ENCODE measurements at regions not wholly inside any gene's neighbourhood (a gene's known extent, or its start where the extent isn't known, plus 50 kb on each side); places are given as distances from the start of the nearest gene placed in this dataset.

DNA sequence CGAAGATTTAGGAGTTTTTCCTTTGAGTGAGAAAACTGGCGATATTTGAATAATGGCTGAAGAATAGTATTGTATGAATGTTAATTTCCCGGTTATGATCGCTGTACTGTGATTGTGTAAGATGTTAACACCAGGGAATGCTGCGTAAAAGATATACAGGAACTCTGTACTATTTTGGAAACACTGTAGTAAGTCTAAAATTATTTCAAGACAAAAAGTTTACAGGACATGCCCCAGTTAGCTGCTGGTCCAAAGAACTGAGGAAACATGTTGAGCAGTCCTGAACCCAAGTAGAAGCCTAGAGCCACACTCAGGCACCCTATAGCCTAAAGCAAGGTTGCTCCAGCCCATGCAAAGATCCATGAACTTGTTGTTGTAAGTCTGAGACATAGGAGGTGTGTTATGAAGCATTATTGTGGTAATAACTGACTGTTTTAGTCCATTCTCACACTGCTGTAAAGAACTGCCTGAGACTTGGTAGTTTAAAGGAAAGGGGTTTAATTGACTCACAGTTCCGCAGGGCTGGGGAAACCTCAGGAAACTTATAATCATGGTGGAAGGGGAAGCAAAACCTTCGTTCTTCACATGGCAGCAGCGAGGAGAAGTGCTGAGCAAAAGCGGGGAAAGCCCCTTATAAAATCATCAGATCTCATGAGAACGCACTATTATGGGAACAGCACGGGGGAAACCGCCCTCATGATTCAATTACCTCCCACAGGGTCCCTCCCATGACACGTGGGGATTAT lies 99.8 kb upstream of the RESF1 start:
- ATAC-seq: peak in 1 of 8 donors; percentile 86
- H3K4me3 ChIP-seq: no peak overlapping the region
- peaks cover 0 to 3% (median 0%) of the 10 kb centered on the region in 11 donors for H3K9me3 ChIP-seq
- H3K36me3 ChIP-seq: no peaks in the 10 kb centered on the region
- H3K27me3 ChIP-seq: no peaks in the 10 kb centered on the region
- DNase-seq: no peak
- peaks cover 0 to 10% (median 0%) of the 10 kb centered on the region in 9 donors for H3K4me1 ChIP-seq
- intact Hi-C loops (cut with DNase I): no loop called here
- TF ChIP-seq, protein P1, sequence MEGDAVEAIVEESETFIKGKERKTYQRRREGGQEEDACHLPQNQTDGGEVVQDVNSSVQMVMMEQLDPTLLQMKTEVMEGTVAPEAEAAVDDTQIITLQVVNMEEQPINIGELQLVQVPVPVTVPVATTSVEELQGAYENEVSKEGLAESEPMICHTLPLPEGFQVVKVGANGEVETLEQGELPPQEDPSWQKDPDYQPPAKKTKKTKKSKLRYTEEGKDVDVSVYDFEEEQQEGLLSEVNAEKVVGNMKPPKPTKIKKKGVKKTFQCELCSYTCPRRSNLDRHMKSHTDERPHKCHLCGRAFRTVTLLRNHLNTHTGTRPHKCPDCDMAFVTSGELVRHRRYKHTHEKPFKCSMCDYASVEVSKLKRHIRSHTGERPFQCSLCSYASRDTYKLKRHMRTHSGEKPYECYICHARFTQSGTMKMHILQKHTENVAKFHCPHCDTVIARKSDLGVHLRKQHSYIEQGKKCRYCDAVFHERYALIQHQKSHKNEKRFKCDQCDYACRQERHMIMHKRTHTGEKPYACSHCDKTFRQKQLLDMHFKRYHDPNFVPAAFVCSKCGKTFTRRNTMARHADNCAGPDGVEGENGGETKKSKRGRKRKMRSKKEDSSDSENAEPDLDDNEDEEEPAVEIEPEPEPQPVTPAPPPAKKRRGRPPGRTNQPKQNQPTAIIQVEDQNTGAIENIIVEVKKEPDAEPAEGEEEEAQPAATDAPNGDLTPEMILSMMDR (IDR thresholded peaks at IDR 0.05): no peak
- WGBS, 2 donors: 85% methylated on average over 13 of the region's 13 CpGs
- H3K27ac ChIP-seq: no peak overlapping the region

DNA sequence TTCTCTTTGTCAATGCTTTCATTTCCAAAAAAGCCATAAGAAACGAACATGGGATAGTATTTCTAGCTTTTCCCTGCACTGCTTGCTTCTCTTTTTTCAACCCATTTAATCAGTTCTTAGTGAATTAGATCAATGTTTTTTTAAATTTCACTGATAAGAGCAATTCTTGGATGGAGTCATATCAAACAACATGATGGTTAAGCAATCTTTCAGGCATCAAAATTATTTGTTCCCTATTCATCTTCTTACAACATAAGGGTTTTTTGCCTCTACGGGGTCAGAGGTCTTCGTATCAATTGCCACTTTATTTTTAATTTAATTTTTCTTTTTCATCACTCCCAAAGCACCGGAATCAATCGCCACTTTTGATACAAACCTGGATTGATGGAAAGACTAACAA lies 103.8 kb upstream of the RESF1 start:
- TF ChIP-seq, protein P1 (IDR thresholded peaks at IDR 0.05): no peak
- H3K9me3 ChIP-seq: peaks cover 0 to 29% (median 6%) of the 10 kb centered on the region in 11 donors
- peaks cover 0 to 26% (median 0%) of the 10 kb centered on the region in 9 donors for H3K4me1 ChIP-seq
- ATAC-seq (no peak), DNase-seq (no peak)
- 90 to 91% methylated on average over 5 of the region's 5 CpGs for WGBS, 2 donors
- peak overlapping the region in 1 of 10 donors; percentile 67 for H3K27ac ChIP-seq
- no peaks in the 10 kb centered on the region for H3K27me3 ChIP-seq
- H3K36me3 ChIP-seq: no peaks in the 10 kb centered on the region
- intact Hi-C loops (cut with DNase I): no loop called here
- no peak overlapping the region for H3K4me3 ChIP-seq

DNA sequence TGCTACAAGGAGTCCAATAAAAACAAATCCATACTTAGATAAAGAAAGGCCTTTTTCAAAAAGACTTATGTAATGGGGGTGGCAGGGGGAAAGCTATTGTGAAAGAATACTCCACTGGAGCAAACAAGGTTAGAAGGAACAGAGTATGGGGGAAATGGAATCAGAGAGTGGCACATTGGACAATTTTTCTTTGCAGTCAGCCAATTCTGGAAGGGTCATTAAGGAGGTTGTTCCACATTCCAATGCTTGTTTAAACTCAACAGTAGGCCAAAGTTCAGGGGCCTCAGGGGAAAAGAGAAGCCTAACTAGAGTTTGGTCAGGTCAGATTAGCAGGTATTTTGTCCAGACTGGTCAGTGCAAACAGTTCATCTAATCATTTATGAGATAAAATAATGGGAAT lies 105.2 kb upstream of the RESF1 start:
- H3K27ac ChIP-seq: peak overlapping the region in 2 of 10 donors; percentile 29 to 67
- intact Hi-C loops (cut with DNase I): no loop called here
- ATAC-seq: peak in 1 of 8 donors; percentile 41

DNA sequence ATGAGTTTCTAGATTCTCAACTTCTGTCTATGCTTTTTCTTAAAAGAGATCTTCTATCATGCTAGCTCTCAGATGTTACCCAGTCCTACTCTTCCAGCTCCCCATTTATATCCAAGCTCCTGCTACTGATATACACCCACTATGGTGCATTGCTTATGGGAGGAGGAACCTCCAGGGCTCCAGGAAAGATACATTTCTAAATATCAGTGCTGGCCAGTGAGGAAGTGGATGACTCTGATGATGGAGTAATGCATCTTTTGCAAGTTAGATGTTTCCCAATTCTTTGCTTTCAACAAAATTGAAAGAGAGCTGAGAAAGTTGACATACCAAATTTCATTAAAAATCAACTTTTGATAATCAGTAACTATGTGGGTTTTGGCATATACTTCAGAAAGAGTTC lies 105.7 kb upstream of the RESF1 start:
- TF ChIP-seq, protein P1 (IDR thresholded peaks at IDR 0.05): no peak
- H3K4me3 ChIP-seq: no peak overlapping the region
- peaks cover 0 to 45% (median 16%) of the 10 kb centered on the region in 11 donors for H3K9me3 ChIP-seq
- H3K36me3 ChIP-seq: no peaks in the 10 kb centered on the region
- DNase-seq (no peak), ATAC-seq (peak in 1 of 8 donors; percentile 42)
- no peaks in the 10 kb centered on the region for H3K27me3 ChIP-seq
- intact Hi-C loops (cut with DNase I): no loop called here
- peak overlapping the region in 1 of 10 donors; percentile 67 for H3K27ac ChIP-seq
- H3K4me1 ChIP-seq: peaks cover 0 to 26% (median 0%) of the 10 kb centered on the region in 9 donors

More for the DNA sequence above, 105.2 kb upstream of the RESF1 start:
- no peak for DNase-seq
- peaks cover 0 to 26% (median 0%) of the 10 kb centered on the region in 9 donors for H3K4me1 ChIP-seq
- no peaks in the 10 kb centered on the region for H3K36me3 ChIP-seq
- H3K4me3 ChIP-seq: no peak overlapping the region
- H3K27me3 ChIP-seq: no peaks in the 10 kb centered on the region
- TF ChIP-seq, protein P1 (IDR thresholded peaks at IDR 0.05): no peak
- H3K9me3 ChIP-seq: peaks cover 0 to 40% (median 12%) of the 10 kb centered on the region in 11 donors

Data from heart right ventricle (tissue), 16 donors.